Fibroblast of lung (primary cell): ENCODE measurements at regions not wholly inside any gene's neighbourhood (a gene's known extent, or its start where the extent isn't known, plus 50 kb on each side); places are given as distances from the start of the nearest gene placed in this dataset.

Source experiments
- DNase-seq, 2 donors: peaks; one replicate each; pipeline versions ENCODE4 v3.0.0 to v3.0.0-alpha.2; 2010; ENCODE audit warnings: low read depth in 2 of 2
- H2AFZ ChIP-seq: 2 replicates; pipeline ENCODE4 v1.5.1; 2012; ENCODE audit warnings: low read length, control low read depth, inconsistent platforms
- H3K27ac ChIP-seq: 2 replicates; pipeline ENCODE4 v1.5.1; 2011; ENCODE audit warnings: low read length, control low read depth; ENCODE audit not compliant: insufficient read depth
- H3K27me3 ChIP-seq: 2 replicates; pipeline ENCODE4 v1.5.1; 2011; ENCODE audit warnings: mild to moderate bottlenecking, low read length; ENCODE audit not compliant: control insufficient read depth, insufficient read depth
- H3K36me3 ChIP-seq: 2 replicates; pipeline ENCODE4 v1.5.1; 2011; ENCODE audit warnings: low read length; ENCODE audit not compliant: control insufficient read depth, insufficient read depth
- H3K4me1 ChIP-seq: 2 replicates; pipeline ENCODE4 v1.5.1; 2011; ENCODE audit warnings: low read length; ENCODE audit not compliant: control insufficient read depth, insufficient read depth; ENCODE audit errors: extremely low read depth
- H3K4me2 ChIP-seq: 2 replicates; pipeline ENCODE4 v1.5.1; 2011; ENCODE audit warnings: low read length, control low read depth; ENCODE audit not compliant: insufficient read depth; ENCODE audit errors: extremely low read depth
- H3K4me3 ChIP-seq, 4 experiments: fragments of 200-600 bp in 1 of 4; sonication (generic) in 1 of 4; replicated peaks in 1 of 4; 2 replicates each; pipeline ENCODE4 v1.5.1; 2011 to 2016; ENCODE audit warnings: low read length in 4 of 4, low read depth in 3 of 4, mild to moderate bottlenecking in 3 of 4, control low read depth in 2 of 4, inconsistent platforms in 1 of 4, mixed read lengths in 1 of 4; ENCODE audit not compliant: insufficient read depth in 1 of 4; ENCODE audit errors: control extremely low read depth in 1 of 4
- H3K79me2 ChIP-seq: 2 replicates; pipeline ENCODE4 v1.5.1; 2012; ENCODE audit warnings: mild to moderate bottlenecking, low read length, inconsistent platforms; ENCODE audit not compliant: control insufficient read depth, insufficient read depth
- H3K9ac ChIP-seq: 2 replicates; pipeline ENCODE4 v1.5.1; 2011; ENCODE audit warnings: mild to moderate bottlenecking, low read length, control low read depth; ENCODE audit not compliant: insufficient read depth
- H3K9me3 ChIP-seq: 2 replicates; pipeline ENCODE4 v1.5.1; 2012; ENCODE audit warnings: low read depth, low read length; ENCODE audit not compliant: control insufficient read depth, insufficient read depth
- H4K20me1 ChIP-seq: 2 replicates; pipeline ENCODE4 v1.5.1; 2011; ENCODE audit warnings: low read length; ENCODE audit not compliant: control insufficient read depth, insufficient read depth; ENCODE audit errors: extremely low read depth
- EZH2 ChIP-seq: IDR thresholded peaks from 2 replicates; pipeline ENCODE4 v1.5.1; 2012; ENCODE audit warnings: low read length, control low read depth, mild to moderate bottlenecking; ENCODE audit errors: missing control alignments
- TF ChIP-seq, protein P1 (sequence below), 2 donors: IDR thresholded peaks in 1 of 2; conservative IDR thresholded peaks in 1 of 2; 1 replicate in 1 of 2; 2 replicates in 1 of 2; pipeline ENCODE4 v1.5.1; 2011 to 2012; ENCODE audit warnings: low read length in 2 of 2, control low read depth in 1 of 2, inconsistent platforms in 1 of 2, low read depth in 1 of 2, mild to moderate bottlenecking in 1 of 2

DNA sequence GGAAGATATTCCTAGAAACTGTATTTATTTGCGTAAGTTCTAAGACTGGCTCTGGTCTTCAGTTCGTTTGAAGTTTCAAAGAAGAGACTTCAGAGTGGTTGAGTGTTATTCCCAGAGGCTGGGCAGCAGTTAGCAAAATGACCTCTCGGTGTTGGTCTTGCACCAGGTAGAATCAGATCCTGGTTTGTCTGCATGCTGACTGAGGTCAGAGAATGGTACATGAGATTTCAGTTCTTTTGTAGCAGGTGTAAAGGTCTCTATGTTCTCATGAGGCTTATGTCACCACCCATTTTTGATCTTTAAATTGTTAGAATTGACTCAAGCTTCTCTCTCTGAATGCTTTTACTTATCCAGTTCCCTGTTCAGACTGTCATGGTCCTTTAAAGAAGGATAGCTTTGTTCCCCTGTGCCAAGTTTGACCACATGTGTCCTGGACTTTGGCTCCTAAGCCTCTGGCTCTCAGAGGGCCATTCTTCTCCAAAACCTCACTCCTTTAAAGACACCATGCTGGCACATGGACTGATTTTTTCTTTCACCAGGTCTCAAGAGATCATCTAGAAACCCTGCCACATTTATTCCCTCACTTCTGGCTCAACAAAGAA, 355.8 kb upstream of the BOD1L1 start:
- Histone ChIP-seq H3K4me3 (no peak overlapping the region), H4K20me1 (no peaks in the 10 kb centered on the region), H2AFZ (no peak overlapping the region), H3K9ac (no peak overlapping the region), H3K4me2 (no peak overlapping the region), H3K27ac (no peak overlapping the region), H3K36me3 (no peaks in the 10 kb centered on the region), H3K79me2 (no peaks in the 10 kb centered on the region), H3K9me3 (no peaks in the 10 kb centered on the region), H3K4me1 (peaks cover 14% of the 10 kb centered on the region), H3K27me3 (no peaks in the 10 kb centered on the region)
- no peak for DNase-seq
- TF ChIP-seq, protein P1, sequence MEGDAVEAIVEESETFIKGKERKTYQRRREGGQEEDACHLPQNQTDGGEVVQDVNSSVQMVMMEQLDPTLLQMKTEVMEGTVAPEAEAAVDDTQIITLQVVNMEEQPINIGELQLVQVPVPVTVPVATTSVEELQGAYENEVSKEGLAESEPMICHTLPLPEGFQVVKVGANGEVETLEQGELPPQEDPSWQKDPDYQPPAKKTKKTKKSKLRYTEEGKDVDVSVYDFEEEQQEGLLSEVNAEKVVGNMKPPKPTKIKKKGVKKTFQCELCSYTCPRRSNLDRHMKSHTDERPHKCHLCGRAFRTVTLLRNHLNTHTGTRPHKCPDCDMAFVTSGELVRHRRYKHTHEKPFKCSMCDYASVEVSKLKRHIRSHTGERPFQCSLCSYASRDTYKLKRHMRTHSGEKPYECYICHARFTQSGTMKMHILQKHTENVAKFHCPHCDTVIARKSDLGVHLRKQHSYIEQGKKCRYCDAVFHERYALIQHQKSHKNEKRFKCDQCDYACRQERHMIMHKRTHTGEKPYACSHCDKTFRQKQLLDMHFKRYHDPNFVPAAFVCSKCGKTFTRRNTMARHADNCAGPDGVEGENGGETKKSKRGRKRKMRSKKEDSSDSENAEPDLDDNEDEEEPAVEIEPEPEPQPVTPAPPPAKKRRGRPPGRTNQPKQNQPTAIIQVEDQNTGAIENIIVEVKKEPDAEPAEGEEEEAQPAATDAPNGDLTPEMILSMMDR (conservative IDR thresholded peaks at IDR 0.05 in 1 of 2, IDR thresholded peaks at IDR 0.05 in 1 of 2; ENCODE audit: low read depth in 1 of 2, low read length in 2 of 2) = no peak
- TF ChIP-seq EZH2 = no peak

GRCh38 chr4:13984991-13985800, 357.7 kb upstream of the BOD1L1 start:
- Histone ChIP-seq H4K20me1 (no peaks in the 10 kb centered on the region), H3K9ac (no peak overlapping the region), H3K9me3 (no peaks in the 10 kb centered on the region), H3K27me3 (no peaks in the 10 kb centered on the region), H3K27ac (peak overlapping the region; percentile 28), H2AFZ (no peak overlapping the region), H3K4me1 (peaks cover 20% of the 10 kb centered on the region), H3K36me3 (no peaks in the 10 kb centered on the region), H3K4me2 (no peak overlapping the region), H3K79me2 (no peaks in the 10 kb centered on the region), H3K4me3 (no peak overlapping the region)
- no peak for TF ChIP-seq EZH2
- TF ChIP-seq, protein P1 (conservative IDR thresholded peaks at IDR 0.05 in 1 of 2, IDR thresholded peaks at IDR 0.05 in 1 of 2; ENCODE audit: low read depth in 1 of 2, low read length in 2 of 2) = no peak
- peak; percentile 81 to 92 for DNase-seq

DNA sequence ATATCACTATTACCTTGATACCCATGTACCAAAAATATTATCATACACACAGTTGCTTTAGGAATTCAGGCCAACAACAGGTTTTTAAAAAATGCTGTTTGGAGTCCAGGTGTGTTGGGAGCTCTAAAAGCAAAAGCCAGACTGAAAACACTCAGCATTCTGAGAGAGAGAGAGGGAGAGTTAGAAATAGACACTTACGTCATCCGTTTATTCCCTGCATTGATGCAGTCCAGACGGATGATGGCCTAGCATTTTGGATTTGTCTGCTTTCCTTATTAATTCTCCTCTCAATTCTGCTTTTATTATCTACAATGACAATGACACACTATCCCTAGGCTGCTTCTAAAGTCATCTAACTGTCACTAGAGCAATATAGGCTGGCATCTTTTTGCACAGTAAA, 358.3 kb upstream of the BOD1L1 start:
- DNase-seq = peak; percentile 41 to 53
- H3K27ac ChIP-seq = peak overlapping the region; percentile 28
- no peak for TF ChIP-seq EZH2
- TF ChIP-seq, protein P1 (conservative IDR thresholded peaks at IDR 0.05 in 1 of 2, IDR thresholded peaks at IDR 0.05 in 1 of 2; ENCODE audit: low read depth in 1 of 2, low read length in 2 of 2) = no peak
- H3K4me1 ChIP-seq = peaks cover 23% of the 10 kb centered on the region
- no peaks in the 10 kb centered on the region for H3K27me3 ChIP-seq
- no peak overlapping the region for H3K4me2 ChIP-seq
- H4K20me1 ChIP-seq = no peaks in the 10 kb centered on the region
- no peak overlapping the region for H3K4me3 ChIP-seq
- no peak overlapping the region for H2AFZ ChIP-seq
- H3K36me3 ChIP-seq = no peaks in the 10 kb centered on the region
- no peaks in the 10 kb centered on the region for H3K79me2 ChIP-seq
- no peak overlapping the region for H3K9ac ChIP-seq
- H3K9me3 ChIP-seq = no peaks in the 10 kb centered on the region
